Stimulated activated CD8-positive, alpha-beta memory T cell treated with anti-CD3 and anti-CD28 coated beads, Interleukin-4, amount 100 ng/mL, for 1 hour (primary cell): ENCODE measurements at regions not wholly inside any gene's neighbourhood (a gene's known extent, or its start where the extent isn't known, plus 50 kb on each side); places are given as distances from the start of the nearest gene placed in this dataset.
A peak's percentile ranks its signal among the peaks of the same experiment; 100 is the strongest.

ENCODE experiments used
- DNase-seq, 2 donors: peaks; one replicate each; pipeline ENCODE4 v3.0.0-alpha.2; 2020; ENCODE audit warnings: low read depth in 2 of 2, low spot score in 1 of 2

- no peak for DNase-seq
Measured at GRCh38 chr13:88565566-88565965, 894.4 kb downstream of the SLITRK5 start.

GRCh38 chr13:88585861-88586260 is 914.7 kb downstream of the SLITRK5 start:
- no peak for DNase-seq

GRCh38 chr13:88586263-88586662 is 915.1 kb downstream of the SLITRK5 start:
- no peak for DNase-seq

- DNase-seq, result no peak
Measured at GRCh38 chr13:88590574-88590973, 919.4 kb downstream of the SLITRK5 start.

GRCh38 chr13:88592105-88592504 is 920.9 kb downstream of the SLITRK5 start:
- DNase-seq, result no peak

GRCh38 chr13:88601949-88602348 is 930.8 kb downstream of the SLITRK5 start:
- no peak for DNase-seq

GRCh38 chr13:88602786-88603777 is 931.9 kb downstream of the SLITRK5 start:
- DNase-seq, result no peak

GRCh38 chr13:88617176-88617575 is 946.0 kb downstream of the SLITRK5 start:
- no peak for DNase-seq

GRCh38 chr13:88622362-88622973 is 951.3 kb downstream of the SLITRK5 start:
- peak in 1 of 2 donors; percentile 8 for DNase-seq

GRCh38 chr13:88623150-88623549 is 952.0 kb downstream of the SLITRK5 start:
- no peak for DNase-seq

- DNase-seq, result no peak
Measured at GRCh38 chr13:88627071-88627470, 955.9 kb downstream of the SLITRK5 start.

- no peak for DNase-seq
Measured at GRCh38 chr13:88628882-88629281, 957.7 kb downstream of the SLITRK5 start.

- DNase-seq, result no peak
Measured at GRCh38 chr13:88637935-88638334, 966.8 kb downstream of the SLITRK5 start.

- no peak for DNase-seq
Measured at GRCh38 chr13:88643233-88643632, 972.1 kb downstream of the SLITRK5 start.

GRCh38 chr13:88648598-88649373 is 977.6 kb downstream of the SLITRK5 start:
- DNase-seq, result no peak

GRCh38 chr13:88649855-88650254 is 978.7 kb downstream of the SLITRK5 start:
- DNase-seq, result no peak

- no peak for DNase-seq
Measured at GRCh38 chr13:88651531-88651930, 980.4 kb downstream of the SLITRK5 start.

- DNase-seq, result no peak
Measured at GRCh38 chr13:88656751-88657150, 985.6 kb downstream of the SLITRK5 start.

GRCh38 chr13:88670509-88670908 is 999.3 kb downstream of the SLITRK5 start:
- no peak for DNase-seq

- no peak for DNase-seq
Measured at GRCh38 chr13:88674841-88675240, 1003.7 kb downstream of the SLITRK5 start.

GRCh38 chr13:88675347-88675996 is 1004.3 kb downstream of the SLITRK5 start:
- DNase-seq, result no peak
